Panc1 (cell line): ENCODE measurements at regions not wholly inside any gene's neighbourhood (a gene's known extent, or its start where the extent isn't known, plus 50 kb on each side); places are given as distances from the start of the nearest gene placed in this dataset.
"Not testable (repeated sequence)": the region's sequence is repeated elsewhere in the genome, so short reads cannot be mapped to it uniquely, and the experiment has no call there.

Experiments
- CTCF ChIP-seq: fragments of 450-650 bp; IDR thresholded peaks from 2 replicates; pipeline ENCODE4 v1.5.1; 2017; ENCODE audit warnings: mild to moderate bottlenecking
- POLR2AphosphoS5 ChIP-seq: IDR thresholded peaks from 2 replicates; pipeline ENCODE4 v1.6.1; 2012; ENCODE audit warnings: mild to moderate bottlenecking, low read depth, low read length, moderate library complexity
- TCF7L2 ChIP-seq: IDR thresholded peaks from 2 replicates; pipeline ENCODE4 v1.6.1; 2011; ENCODE audit warnings: mild to moderate bottlenecking, low read depth, low read length, inconsistent platforms

- not testable (repeated sequence) for TF ChIP-seq POLR2AphosphoS5, CTCF, TCF7L2
Observed at GRCh38 chr10:56093645-56094044, 267.4 kb downstream of the ZWINT start.
